Mucosa of descending colon (tissue), 3 donors: ENCODE measurements at regions not wholly inside any gene's neighbourhood (a gene's known extent, or its start where the extent isn't known, plus 50 kb on each side); places are given as distances from the start of the nearest gene placed in this dataset.
"Not testable (repeated sequence)": the region's sequence is repeated elsewhere in the genome, so short reads cannot be mapped to it uniquely, and the experiment has no call there.

Source experiments
- ATAC-seq: fragments of 200-7000 bp; cut with Tn5 transposase; one replicate; pipeline ENCODE4 v1.9.1; 2020; ENCODE audit warnings: mild to moderate bottlenecking, moderate library complexity
- DNase-seq, 3 donors: peaks; one replicate each; pipeline ENCODE4 v3.0.0-alpha.2; 2020
- H3K36me3 ChIP-seq: fragments of 200-600 bp; one replicate; pipeline ENCODE4 v1.8.0; 2021; ENCODE audit warnings: low read depth, mild to moderate bottlenecking
- H3K4me1 ChIP-seq: fragments of 200-600 bp; one replicate; pipeline ENCODE4 v1.8.0; 2021; ENCODE audit warnings: low read depth, mild to moderate bottlenecking
- H3K4me3 ChIP-seq: fragments of 200-600 bp; one replicate; pipeline ENCODE4 v1.8.0; 2021; ENCODE audit warnings: mild to moderate bottlenecking
- H3K9me3 ChIP-seq: fragments of 200-600 bp; one replicate; pipeline ENCODE4 v1.8.0; 2021; ENCODE audit warnings: mild to moderate bottlenecking
- CTCF ChIP-seq: fragments of 200-600 bp; IDR thresholded peaks from one replicate; pipeline ENCODE4 v1.8.0; 2022; ENCODE audit warnings: antibody characterized with exemption, mild to moderate bottlenecking
- intact Hi-C, 2 donors: fragments of 100-400 bp; cut with DNase I in 1 of 2; cut with micrococcal nuclease in 1 of 2; formaldehyde crosslinking; loops; one replicate each; pipeline versions ENCODE4 v1.11.0 to v1.11.1; 2022; cut with DNase I, micrococcal nuclease
- donor health status: DM: no; HTN: no; CAD: no; lungs with moderate emphysema.
- donor health status: DM: no; HTN: no; CAD: no.
- donor health status: DM: no; HTN: yes; CAD: no.

- ATAC-seq: no peak
- TF ChIP-seq CTCF: no peak
- Histone ChIP-seq H3K4me3 (no peak overlapping the region), H3K36me3 (no peaks in the 10 kb centered on the region), H3K4me1 (peaks cover under 1% of the 10 kb centered on the region), H3K9me3 (no peaks in the 10 kb centered on the region)
- DNase-seq: no peak
- intact Hi-C loops: no loop called here
These were observed 77.3 kb upstream of the LARP1 start for GRCh38 chr5:154677921-154678320.

GRCh38 chr5:154676508-154676907 lies 78.7 kb upstream of the LARP1 start:
- TF ChIP-seq CTCF: no peak
- H3K9me3 ChIP-seq: no peaks in the 10 kb centered on the region
- no peaks in the 10 kb centered on the region for H3K4me1 ChIP-seq
- H3K36me3 ChIP-seq: no peaks in the 10 kb centered on the region
- no peak overlapping the region for H3K4me3 ChIP-seq
- intact Hi-C loops: no loop called here
- DNase-seq (no peak), ATAC-seq (no peak)

- Histone ChIP-seq H3K4me3 (no peak overlapping the region), H3K9me3 (no peaks in the 10 kb centered on the region), H3K4me1 (no peaks in the 10 kb centered on the region), H3K36me3 (no peaks in the 10 kb centered on the region)
- TF ChIP-seq CTCF: no peak
- intact Hi-C loops: no loop called here
- ATAC-seq (no peak), DNase-seq (no peak)
These were observed 81.1 kb upstream of the LARP1 start for GRCh38 chr5:154674029-154674428.

- Histone ChIP-seq H3K36me3 (no peaks in the 10 kb centered on the region), H3K4me3 (no peak overlapping the region), H3K9me3 (no peaks in the 10 kb centered on the region), H3K4me1 (no peaks in the 10 kb centered on the region)
- DNase-seq (no peak), ATAC-seq (no peak)
- no peak for TF ChIP-seq CTCF
- intact Hi-C loops: no loop called here
These were observed 81.7 kb upstream of the LARP1 start for GRCh38 chr5:154673506-154673905.

- H3K4me1 ChIP-seq, H3K36me3 ChIP-seq, intact Hi-C loops, DNase-seq, ATAC-seq, H3K4me3 ChIP-seq, H3K9me3 ChIP-seq: not testable (repeated sequence)
These were observed 85.3 kb upstream of the LARP1 start for GRCh38 chr5:154669913-154670312.

- intact Hi-C loops: no loop called here
- no peak for DNase-seq
- no peak for ATAC-seq
- Histone ChIP-seq H3K9me3 (peaks cover 8% of the 10 kb centered on the region), H3K4me1 (no peaks in the 10 kb centered on the region), H3K4me3 (no peak overlapping the region), H3K36me3 (no peaks in the 10 kb centered on the region)
- no peak for TF ChIP-seq CTCF
These were observed 85.8 kb upstream of the LARP1 start for GRCh38 chr5:154669402-154669801.
